ENCODE measurements at regions not wholly inside any gene's neighbourhood (a gene's known extent, or its start where the extent isn't known, plus 50 kb on each side); places are given as distances from the start of the nearest gene placed in this dataset.

- Histone ChIP-seq H2BK5ac (ENCODE audit: low read depth, low read length, poor library complexity, severe bottlenecking) (no peak overlapping the region), H3K14ac (ENCODE audit: low read length in 2 of 2) (no peak overlapping the region), H2BK15ac (ENCODE audit: low read depth, poor library complexity, severe bottlenecking) (no peak overlapping the region), H3K79me1 (replicated peaks; ENCODE audit: low read length, poor library complexity, severe bottlenecking) (no peaks in the 10 kb centered on the region), H3K36me3 (ENCODE audit: control insufficient read depth in 1 of 2, insufficient read depth in 2 of 2, low read depth in 1 of 2, low read length in 2 of 2) (no peaks in the 10 kb centered on the region), H2AFZ (ENCODE audit: low read depth, low read length) (no peak overlapping the region), H3K4me3 (ENCODE audit: insufficient read depth in 1 of 2, low read depth in 1 of 2, low read length in 2 of 2) (no peak overlapping the region), H3K27ac (ENCODE audit: low read length, poor library complexity, severe bottlenecking) (no peak overlapping the region), H2AK5ac (ENCODE audit: low read length, severe bottlenecking) (no peak overlapping the region), H3K27me3 (ENCODE audit: control insufficient read depth in 1 of 2, insufficient read depth in 1 of 2, low read length in 2 of 2) (peaks cover 0 to 20% of the 10 kb centered on the region in 2 experiments), H3K4ac (ENCODE audit: low read depth in 1 of 2, low read length in 2 of 2) (no peak overlapping the region), H2BK120ac (ENCODE audit: low read depth, low read length) (no peak overlapping the region), H3K23ac (ENCODE audit: low read length in 2 of 2) (no peak overlapping the region), H4K91ac (ENCODE audit: low read length) (no peak overlapping the region), H3K18ac (ENCODE audit: low read depth in 1 of 2, low read length in 2 of 2) (no peak overlapping the region), H2BK12ac (ENCODE audit: low read length in 2 of 2) (no peak overlapping the region), H4K8ac (ENCODE audit: low read length) (no peak overlapping the region), H3K9ac (ENCODE audit: low read length) (no peak overlapping the region), H3K4me2 (ENCODE audit: low read length, poor library complexity, severe bottlenecking) (no peak overlapping the region), H3K4me1 (ENCODE audit: control insufficient read depth, insufficient read depth, low read depth, low read length) (peaks cover 7% of the 10 kb centered on the region), H3K9me3 (ENCODE audit: control insufficient read depth, low read length) (no peaks in the 10 kb centered on the region)
- DNase-seq, result no peak
- WGBS, result 91% methylated on average over 5 of the region's 5 CpGs
These were observed 152.7 kb upstream of the CAMK1G start for GRCh38 chr1:209430821-209431259.

DNA sequence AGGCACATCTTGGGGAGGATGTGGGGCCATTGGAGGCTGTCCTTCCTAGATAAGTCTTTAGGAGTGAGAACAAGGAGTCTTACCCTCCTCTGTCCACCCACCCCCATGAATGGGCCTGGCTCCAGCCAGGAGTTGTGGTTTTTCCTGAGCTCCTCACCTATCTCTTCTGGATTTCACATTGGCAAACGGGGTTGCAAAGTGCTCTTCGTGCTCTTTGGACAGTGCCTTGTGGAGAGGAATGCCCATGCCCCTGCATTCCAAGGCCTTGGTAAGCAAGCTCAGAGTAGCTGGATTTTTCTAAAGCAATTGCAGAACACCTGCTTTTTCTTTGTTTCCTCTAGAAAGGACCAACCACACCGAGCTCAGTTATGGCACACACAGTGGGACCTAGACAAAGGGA lies 152.1 kb upstream of the CAMK1G start:
- Histone ChIP-seq H3K9me3 (ENCODE audit: control insufficient read depth, low read length) (no peaks in the 10 kb centered on the region), H3K79me1 (replicated peaks; ENCODE audit: low read length, poor library complexity, severe bottlenecking) (no peaks in the 10 kb centered on the region), H4K91ac (ENCODE audit: low read length) (no peak overlapping the region), H3K27ac (ENCODE audit: low read length, poor library complexity, severe bottlenecking) (no peak overlapping the region), H3K18ac (ENCODE audit: low read depth in 1 of 2, low read length in 2 of 2) (no peak overlapping the region), H3K4me2 (ENCODE audit: low read length, poor library complexity, severe bottlenecking) (no peak overlapping the region), H2BK5ac (ENCODE audit: low read depth, low read length, poor library complexity, severe bottlenecking) (no peak overlapping the region), H3K4me1 (ENCODE audit: control insufficient read depth, insufficient read depth, low read depth, low read length) (peaks cover 7% of the 10 kb centered on the region), H3K9ac (ENCODE audit: low read length) (no peak overlapping the region), H2BK12ac (ENCODE audit: low read length in 2 of 2) (no peak overlapping the region), H2AFZ (ENCODE audit: low read depth, low read length) (no peak overlapping the region), H3K23ac (ENCODE audit: low read length in 2 of 2) (no peak overlapping the region), H3K36me3 (ENCODE audit: control insufficient read depth in 1 of 2, insufficient read depth in 2 of 2, low read depth in 1 of 2, low read length in 2 of 2) (no peaks in the 10 kb centered on the region), H4K8ac (ENCODE audit: low read length) (no peak overlapping the region), H3K27me3 (ENCODE audit: control insufficient read depth in 1 of 2, insufficient read depth in 1 of 2, low read length in 2 of 2) (peaks cover 0 to 15% of the 10 kb centered on the region in 2 experiments), H2BK120ac (ENCODE audit: low read depth, low read length) (no peak overlapping the region), H3K14ac (ENCODE audit: low read length in 2 of 2) (no peak overlapping the region), H3K4ac (ENCODE audit: low read depth in 1 of 2, low read length in 2 of 2) (no peak overlapping the region), H2BK15ac (ENCODE audit: low read depth, poor library complexity, severe bottlenecking) (no peak overlapping the region), H2AK5ac (ENCODE audit: low read length, severe bottlenecking) (no peak overlapping the region), H3K4me3 (ENCODE audit: insufficient read depth in 1 of 2, low read depth in 1 of 2, low read length in 2 of 2) (no peak overlapping the region)
- no peak for DNase-seq
- 93% methylated on average over 3 of the region's 3 CpGs for WGBS

- no peak overlapping the region for H3K18ac ChIP-seq (ENCODE audit: low read depth in 1 of 2, low read length in 2 of 2)
- H3K4me3 ChIP-seq (ENCODE audit: insufficient read depth in 1 of 2, low read depth in 1 of 2, low read length in 2 of 2), result no peak overlapping the region
- H3K79me1 ChIP-seq (replicated peaks; ENCODE audit: low read length, poor library complexity, severe bottlenecking), result no peaks in the 10 kb centered on the region
- no peak overlapping the region for H3K14ac ChIP-seq (ENCODE audit: low read length in 2 of 2)
- no peak overlapping the region for H3K27ac ChIP-seq (ENCODE audit: low read length, poor library complexity, severe bottlenecking)
- H3K9me3 ChIP-seq (ENCODE audit: control insufficient read depth, low read length), result no peaks in the 10 kb centered on the region
- H3K27me3 ChIP-seq (ENCODE audit: control insufficient read depth in 1 of 2, insufficient read depth in 1 of 2, low read length in 2 of 2), result peaks cover 0 to 15% of the 10 kb centered on the region in 2 experiments
- H3K4me2 ChIP-seq (ENCODE audit: low read length, poor library complexity, severe bottlenecking), result no peak overlapping the region
- no peak overlapping the region for H2BK15ac ChIP-seq (ENCODE audit: low read depth, poor library complexity, severe bottlenecking)
- DNase-seq, result no peak
- no peak overlapping the region for H3K23ac ChIP-seq (ENCODE audit: low read length in 2 of 2)
- H2AK5ac ChIP-seq (ENCODE audit: low read length, severe bottlenecking), result no peak overlapping the region
- WGBS, result 94% methylated on average over 10 of the region's 12 CpGs
- H3K9ac ChIP-seq (ENCODE audit: low read length), result no peak overlapping the region
- no peak overlapping the region for H2BK5ac ChIP-seq (ENCODE audit: low read depth, low read length, poor library complexity, severe bottlenecking)
- H3K4me1 ChIP-seq (ENCODE audit: control insufficient read depth, insufficient read depth, low read depth, low read length), result peaks cover 7% of the 10 kb centered on the region
- no peak overlapping the region for H2BK120ac ChIP-seq (ENCODE audit: low read depth, low read length)
- H4K8ac ChIP-seq (ENCODE audit: low read length), result no peak overlapping the region
- no peak overlapping the region for H2AFZ ChIP-seq (ENCODE audit: low read depth, low read length)
- no peaks in the 10 kb centered on the region for H3K36me3 ChIP-seq (ENCODE audit: control insufficient read depth in 1 of 2, insufficient read depth in 2 of 2, low read depth in 1 of 2, low read length in 2 of 2)
- no peak overlapping the region for H3K4ac ChIP-seq (ENCODE audit: low read depth in 1 of 2, low read length in 2 of 2)
- H2BK12ac ChIP-seq (ENCODE audit: low read length in 2 of 2), result no peak overlapping the region
- H4K91ac ChIP-seq (ENCODE audit: low read length), result no peak overlapping the region
These were observed 151.6 kb upstream of the CAMK1G start for GRCh38 chr1:209431813-209432442.

- Histone ChIP-seq H4K8ac (ENCODE audit: low read length) (no peak overlapping the region), H3K18ac (ENCODE audit: low read depth in 1 of 2, low read length in 2 of 2) (no peak overlapping the region), H2AFZ (ENCODE audit: low read depth, low read length) (no peak overlapping the region), H2BK15ac (ENCODE audit: low read depth, poor library complexity, severe bottlenecking) (no peak overlapping the region), H3K36me3 (ENCODE audit: control insufficient read depth in 1 of 2, insufficient read depth in 2 of 2, low read depth in 1 of 2, low read length in 2 of 2) (no peaks in the 10 kb centered on the region), H3K27me3 (ENCODE audit: control insufficient read depth in 1 of 2, insufficient read depth in 1 of 2, low read length in 2 of 2) (peaks cover 0 to 15% of the 10 kb centered on the region in 2 experiments), H3K4me3 (ENCODE audit: insufficient read depth in 1 of 2, low read depth in 1 of 2, low read length in 2 of 2) (no peak overlapping the region), H4K91ac (ENCODE audit: low read length) (no peak overlapping the region), H3K27ac (ENCODE audit: low read length, poor library complexity, severe bottlenecking) (no peak overlapping the region), H3K14ac (ENCODE audit: low read length in 2 of 2) (no peak overlapping the region), H3K9me3 (ENCODE audit: control insufficient read depth, low read length) (no peaks in the 10 kb centered on the region), H3K4ac (ENCODE audit: low read depth in 1 of 2, low read length in 2 of 2) (no peak overlapping the region), H3K23ac (ENCODE audit: low read length in 2 of 2) (no peak overlapping the region), H3K4me1 (ENCODE audit: control insufficient read depth, insufficient read depth, low read depth, low read length) (peaks cover 7% of the 10 kb centered on the region), H2BK5ac (ENCODE audit: low read depth, low read length, poor library complexity, severe bottlenecking) (no peak overlapping the region), H3K9ac (ENCODE audit: low read length) (no peak overlapping the region), H2BK12ac (ENCODE audit: low read length in 2 of 2) (no peak overlapping the region), H2BK120ac (ENCODE audit: low read depth, low read length) (no peak overlapping the region), H2AK5ac (ENCODE audit: low read length, severe bottlenecking) (no peak overlapping the region), H3K79me1 (replicated peaks; ENCODE audit: low read length, poor library complexity, severe bottlenecking) (no peaks in the 10 kb centered on the region), H3K4me2 (ENCODE audit: low read length, poor library complexity, severe bottlenecking) (no peak overlapping the region)
- no peak for DNase-seq
- 89% methylated on average over 3 of the region's 4 CpGs for WGBS
These were observed 151.1 kb upstream of the CAMK1G start for GRCh38 chr1:209432443-209432825.

Data from mesenchymal stem cell (in vitro differentiated cells and primary cell).